ENCODE measurements at regions not wholly inside any gene's neighbourhood (a gene's known extent, or its start where the extent isn't known, plus 50 kb on each side); places are given as distances from the start of the nearest gene placed in this dataset.

DNA sequence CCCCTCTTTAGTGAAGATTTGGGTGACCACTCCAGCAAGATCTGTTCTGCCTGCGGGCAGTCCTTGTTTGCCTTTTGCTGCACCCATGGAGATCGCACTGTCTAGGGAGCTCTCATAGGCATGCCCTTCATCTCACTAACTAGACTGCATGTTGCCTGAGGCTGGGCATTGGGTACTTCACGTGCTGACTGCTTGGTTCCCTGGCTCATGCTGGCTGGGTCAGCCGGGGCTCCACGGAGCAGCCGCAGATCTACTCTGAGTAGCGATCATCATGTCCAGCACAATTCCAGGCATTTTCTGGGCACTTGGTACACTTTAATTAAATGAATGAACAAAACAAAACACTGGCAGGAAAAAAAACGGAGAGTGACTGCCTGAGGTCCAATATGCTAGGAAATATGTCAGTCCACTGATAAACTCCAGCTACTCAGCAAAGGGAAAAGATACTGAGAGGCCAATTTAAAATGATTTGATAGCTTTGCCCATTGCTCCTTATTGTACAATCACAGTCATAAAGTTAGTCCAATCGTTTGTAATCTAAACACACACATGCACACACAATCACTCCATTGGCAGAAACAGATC is 220.3 kb downstream of the C1D start:
- TF ChIP-seq, protein P1, sequence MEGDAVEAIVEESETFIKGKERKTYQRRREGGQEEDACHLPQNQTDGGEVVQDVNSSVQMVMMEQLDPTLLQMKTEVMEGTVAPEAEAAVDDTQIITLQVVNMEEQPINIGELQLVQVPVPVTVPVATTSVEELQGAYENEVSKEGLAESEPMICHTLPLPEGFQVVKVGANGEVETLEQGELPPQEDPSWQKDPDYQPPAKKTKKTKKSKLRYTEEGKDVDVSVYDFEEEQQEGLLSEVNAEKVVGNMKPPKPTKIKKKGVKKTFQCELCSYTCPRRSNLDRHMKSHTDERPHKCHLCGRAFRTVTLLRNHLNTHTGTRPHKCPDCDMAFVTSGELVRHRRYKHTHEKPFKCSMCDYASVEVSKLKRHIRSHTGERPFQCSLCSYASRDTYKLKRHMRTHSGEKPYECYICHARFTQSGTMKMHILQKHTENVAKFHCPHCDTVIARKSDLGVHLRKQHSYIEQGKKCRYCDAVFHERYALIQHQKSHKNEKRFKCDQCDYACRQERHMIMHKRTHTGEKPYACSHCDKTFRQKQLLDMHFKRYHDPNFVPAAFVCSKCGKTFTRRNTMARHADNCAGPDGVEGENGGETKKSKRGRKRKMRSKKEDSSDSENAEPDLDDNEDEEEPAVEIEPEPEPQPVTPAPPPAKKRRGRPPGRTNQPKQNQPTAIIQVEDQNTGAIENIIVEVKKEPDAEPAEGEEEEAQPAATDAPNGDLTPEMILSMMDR (IDR thresholded peaks at IDR 0.05) = no peak
- TF ChIP-seq POLR2A (IDR thresholded peaks at IDR 0.05) = no peak
